ENCODE measurements at regions not wholly inside any gene's neighbourhood (a gene's known extent, or its start where the extent isn't known, plus 50 kb on each side); places are given as distances from the start of the nearest gene placed in this dataset.

DNA sequence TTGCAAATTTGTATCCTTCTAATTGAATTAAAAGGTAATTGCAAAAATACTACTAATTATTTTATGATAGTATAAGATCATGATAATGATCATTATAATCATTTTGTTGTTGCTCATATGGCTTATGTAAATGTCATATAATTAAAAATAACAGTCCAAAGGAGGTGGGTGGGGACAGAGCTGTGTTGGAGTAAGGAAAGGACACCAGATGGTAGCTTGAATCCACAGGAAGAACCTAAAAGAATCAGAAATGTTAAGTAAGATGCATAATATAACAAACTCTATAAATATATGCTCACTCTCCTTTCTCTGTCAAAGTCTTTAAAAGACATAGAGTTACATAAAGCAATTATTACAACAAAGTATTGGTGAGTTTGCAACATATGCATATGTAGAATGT lies 650.7 kb upstream of the HS6ST1 start:
- Histone ChIP-seq H3K27ac (ENCODE audit: low read depth in 1 of 2, low read length in 2 of 2) (no peak overlapping the region), H3K4me1 (ENCODE audit: control insufficient read depth in 4 of 4, insufficient read depth in 4 of 4, low read length in 3 of 4) (peaks cover 0 to 1% (median 0%) of the 10 kb centered on the region in 4 donors), H3K9me3 (ENCODE audit: control insufficient read depth in 4 of 4, low read length in 3 of 4) (no peaks in the 10 kb centered on the region), H3K4me3 (ENCODE audit: low read depth in 1 of 3, low read length in 3 of 3) (no peak overlapping the region), H3K27me3 (ENCODE audit: control insufficient read depth in 4 of 4, insufficient read depth in 4 of 4, low read length in 3 of 4) (no peaks in the 10 kb centered on the region), H3K36me3 (ENCODE audit: control insufficient read depth in 4 of 4, insufficient read depth in 3 of 4, low read depth in 1 of 4, low read length in 3 of 4) (no peaks in the 10 kb centered on the region), H3K9ac (ENCODE audit: low read depth in 1 of 2, low read length in 2 of 2) (no peak overlapping the region)
- TF ChIP-seq, protein P1, sequence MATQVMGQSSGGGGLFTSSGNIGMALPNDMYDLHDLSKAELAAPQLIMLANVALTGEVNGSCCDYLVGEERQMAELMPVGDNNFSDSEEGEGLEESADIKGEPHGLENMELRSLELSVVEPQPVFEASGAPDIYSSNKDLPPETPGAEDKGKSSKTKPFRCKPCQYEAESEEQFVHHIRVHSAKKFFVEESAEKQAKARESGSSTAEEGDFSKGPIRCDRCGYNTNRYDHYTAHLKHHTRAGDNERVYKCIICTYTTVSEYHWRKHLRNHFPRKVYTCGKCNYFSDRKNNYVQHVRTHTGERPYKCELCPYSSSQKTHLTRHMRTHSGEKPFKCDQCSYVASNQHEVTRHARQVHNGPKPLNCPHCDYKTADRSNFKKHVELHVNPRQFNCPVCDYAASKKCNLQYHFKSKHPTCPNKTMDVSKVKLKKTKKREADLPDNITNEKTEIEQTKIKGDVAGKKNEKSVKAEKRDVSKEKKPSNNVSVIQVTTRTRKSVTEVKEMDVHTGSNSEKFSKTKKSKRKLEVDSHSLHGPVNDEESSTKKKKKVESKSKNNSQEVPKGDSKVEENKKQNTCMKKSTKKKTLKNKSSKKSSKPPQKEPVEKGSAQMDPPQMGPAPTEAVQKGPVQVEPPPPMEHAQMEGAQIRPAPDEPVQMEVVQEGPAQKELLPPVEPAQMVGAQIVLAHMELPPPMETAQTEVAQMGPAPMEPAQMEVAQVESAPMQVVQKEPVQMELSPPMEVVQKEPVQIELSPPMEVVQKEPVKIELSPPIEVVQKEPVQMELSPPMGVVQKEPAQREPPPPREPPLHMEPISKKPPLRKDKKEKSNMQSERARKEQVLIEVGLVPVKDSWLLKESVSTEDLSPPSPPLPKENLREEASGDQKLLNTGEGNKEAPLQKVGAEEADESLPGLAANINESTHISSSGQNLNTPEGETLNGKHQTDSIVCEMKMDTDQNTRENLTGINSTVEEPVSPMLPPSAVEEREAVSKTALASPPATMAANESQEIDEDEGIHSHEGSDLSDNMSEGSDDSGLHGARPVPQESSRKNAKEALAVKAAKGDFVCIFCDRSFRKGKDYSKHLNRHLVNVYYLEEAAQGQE (IDR thresholded peaks at IDR 0.05) = no peak
- TF ChIP-seq, protein P2, sequence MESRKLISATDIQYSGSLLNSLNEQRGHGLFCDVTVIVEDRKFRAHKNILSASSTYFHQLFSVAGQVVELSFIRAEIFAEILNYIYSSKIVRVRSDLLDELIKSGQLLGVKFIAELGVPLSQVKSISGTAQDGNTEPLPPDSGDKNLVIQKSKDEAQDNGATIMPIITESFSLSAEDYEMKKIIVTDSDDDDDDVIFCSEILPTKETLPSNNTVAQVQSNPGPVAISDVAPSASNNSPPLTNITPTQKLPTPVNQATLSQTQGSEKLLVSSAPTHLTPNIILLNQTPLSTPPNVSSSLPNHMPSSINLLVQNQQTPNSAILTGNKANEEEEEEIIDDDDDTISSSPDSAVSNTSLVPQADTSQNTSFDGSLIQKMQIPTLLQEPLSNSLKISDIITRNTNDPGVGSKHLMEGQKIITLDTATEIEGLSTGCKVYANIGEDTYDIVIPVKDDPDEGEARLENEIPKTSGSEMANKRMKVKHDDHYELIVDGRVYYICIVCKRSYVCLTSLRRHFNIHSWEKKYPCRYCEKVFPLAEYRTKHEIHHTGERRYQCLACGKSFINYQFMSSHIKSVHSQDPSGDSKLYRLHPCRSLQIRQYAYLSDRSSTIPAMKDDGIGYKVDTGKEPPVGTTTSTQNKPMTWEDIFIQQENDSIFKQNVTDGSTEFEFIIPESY (IDR thresholded peaks at IDR 0.05) = no peak
- no peak for TF ChIP-seq RAD21 (IDR thresholded peaks at IDR 0.05)
- no peak for TF ChIP-seq YY1 (IDR thresholded peaks at IDR 0.05)
- TF ChIP-seq, protein P3, sequence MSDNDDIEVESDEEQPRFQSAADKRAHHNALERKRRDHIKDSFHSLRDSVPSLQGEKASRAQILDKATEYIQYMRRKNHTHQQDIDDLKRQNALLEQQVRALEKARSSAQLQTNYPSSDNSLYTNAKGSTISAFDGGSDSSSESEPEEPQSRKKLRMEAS (IDR thresholded peaks at IDR 0.05) = no peak
- no peak for TF ChIP-seq SP1 (IDR thresholded peaks at IDR 0.05)
- no peak for TF ChIP-seq FOXA2 (IDR thresholded peaks at IDR 0.05)
- TF ChIP-seq GABPA (IDR thresholded peaks at IDR 0.05 in 1 of 2, conservative IDR thresholded peaks at IDR 0.05 in 1 of 2) = no peak
- TF ChIP-seq HNF4G (IDR thresholded peaks at IDR 0.05) = no peak
- TF ChIP-seq NR2F2 (IDR thresholded peaks at IDR 0.05) = no peak
- TF ChIP-seq HNF4A (conservative IDR thresholded peaks at IDR 0.05) = no peak
- TF ChIP-seq, protein P4, sequence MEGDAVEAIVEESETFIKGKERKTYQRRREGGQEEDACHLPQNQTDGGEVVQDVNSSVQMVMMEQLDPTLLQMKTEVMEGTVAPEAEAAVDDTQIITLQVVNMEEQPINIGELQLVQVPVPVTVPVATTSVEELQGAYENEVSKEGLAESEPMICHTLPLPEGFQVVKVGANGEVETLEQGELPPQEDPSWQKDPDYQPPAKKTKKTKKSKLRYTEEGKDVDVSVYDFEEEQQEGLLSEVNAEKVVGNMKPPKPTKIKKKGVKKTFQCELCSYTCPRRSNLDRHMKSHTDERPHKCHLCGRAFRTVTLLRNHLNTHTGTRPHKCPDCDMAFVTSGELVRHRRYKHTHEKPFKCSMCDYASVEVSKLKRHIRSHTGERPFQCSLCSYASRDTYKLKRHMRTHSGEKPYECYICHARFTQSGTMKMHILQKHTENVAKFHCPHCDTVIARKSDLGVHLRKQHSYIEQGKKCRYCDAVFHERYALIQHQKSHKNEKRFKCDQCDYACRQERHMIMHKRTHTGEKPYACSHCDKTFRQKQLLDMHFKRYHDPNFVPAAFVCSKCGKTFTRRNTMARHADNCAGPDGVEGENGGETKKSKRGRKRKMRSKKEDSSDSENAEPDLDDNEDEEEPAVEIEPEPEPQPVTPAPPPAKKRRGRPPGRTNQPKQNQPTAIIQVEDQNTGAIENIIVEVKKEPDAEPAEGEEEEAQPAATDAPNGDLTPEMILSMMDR (IDR thresholded peaks at IDR 0.05; ENCODE audit: low read depth, low read length, missing input control) = no peak
- TF ChIP-seq, protein P5, sequence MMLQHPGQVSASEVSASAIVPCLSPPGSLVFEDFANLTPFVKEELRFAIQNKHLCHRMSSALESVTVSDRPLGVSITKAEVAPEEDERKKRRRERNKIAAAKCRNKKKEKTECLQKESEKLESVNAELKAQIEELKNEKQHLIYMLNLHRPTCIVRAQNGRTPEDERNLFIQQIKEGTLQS (IDR thresholded peaks at IDR 0.05) = no peak
- DNase-seq (ENCODE audit: low spot score) = no peak

DNA sequence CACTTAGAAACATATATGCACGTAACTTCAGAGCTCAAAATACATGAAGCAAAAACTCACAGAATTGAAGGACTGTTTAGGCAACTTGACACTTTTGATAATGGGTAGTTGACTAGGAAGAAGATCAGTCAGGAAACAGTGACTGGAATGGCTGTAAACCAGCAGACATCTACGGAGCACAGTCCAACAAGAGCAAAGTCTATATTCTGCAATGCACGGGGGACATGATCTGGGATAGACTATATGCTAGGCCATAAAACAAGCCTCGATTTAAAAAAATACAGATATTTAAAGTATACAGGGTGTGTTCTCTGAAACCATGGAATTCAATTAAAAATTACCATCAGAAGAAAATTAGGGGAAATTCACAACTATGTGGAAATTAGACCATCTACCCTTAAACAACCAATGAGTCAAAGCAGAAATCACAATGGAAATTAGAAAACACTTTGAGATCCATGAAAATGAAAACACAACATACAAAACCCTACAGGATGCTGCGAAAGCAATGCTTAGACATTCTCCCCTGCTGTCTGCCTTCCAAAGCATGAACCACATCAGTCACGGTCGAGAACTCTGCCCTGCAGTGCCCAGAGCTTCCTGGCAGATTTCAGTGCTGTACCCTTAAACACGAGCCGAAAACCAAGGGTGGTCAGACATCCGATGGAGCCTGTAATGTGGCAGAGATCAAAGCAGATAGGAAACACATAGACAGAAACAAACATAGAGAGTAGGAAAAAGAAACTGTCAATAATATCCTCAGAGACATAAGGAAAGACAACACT lies 651.9 kb upstream of the HS6ST1 start:
- Histone ChIP-seq H3K9ac (ENCODE audit: low read depth in 1 of 2, low read length in 2 of 2) (no peak overlapping the region), H3K27ac (ENCODE audit: low read depth in 1 of 2, low read length in 2 of 2) (no peak overlapping the region), H3K27me3 (ENCODE audit: control insufficient read depth in 4 of 4, insufficient read depth in 4 of 4, low read length in 3 of 4) (no peaks in the 10 kb centered on the region), H3K9me3 (ENCODE audit: control insufficient read depth in 4 of 4, low read length in 3 of 4) (no peaks in the 10 kb centered on the region), H3K4me3 (ENCODE audit: low read depth in 1 of 3, low read length in 3 of 3) (no peak overlapping the region), H3K4me1 (ENCODE audit: control insufficient read depth in 4 of 4, insufficient read depth in 4 of 4, low read length in 3 of 4) (peaks cover 0 to 1% (median 0%) of the 10 kb centered on the region in 4 donors), H3K36me3 (ENCODE audit: control insufficient read depth in 4 of 4, insufficient read depth in 3 of 4, low read depth in 1 of 4, low read length in 3 of 4) (no peaks in the 10 kb centered on the region)
- DNase-seq (ENCODE audit: low spot score) = no peak
- TF ChIP-seq HNF4G (IDR thresholded peaks at IDR 0.05) = no peak
- TF ChIP-seq FOXA1 (IDR thresholded peaks at IDR 0.05) = no peak
- TF ChIP-seq SP1 (IDR thresholded peaks at IDR 0.05) = no peak
- no peak for TF ChIP-seq FOXA2 (IDR thresholded peaks at IDR 0.05)
- no peak for TF ChIP-seq NR2F2 (IDR thresholded peaks at IDR 0.05)
- no peak for TF ChIP-seq JUND (IDR thresholded peaks at IDR 0.05)
- TF ChIP-seq HNF4A (conservative IDR thresholded peaks at IDR 0.05) = no peak
- TF ChIP-seq, protein P5 (IDR thresholded peaks at IDR 0.05) = no peak
- TF ChIP-seq YY1 (IDR thresholded peaks at IDR 0.05) = no peak
- TF ChIP-seq, protein P2 (IDR thresholded peaks at IDR 0.05) = no peak
- TF ChIP-seq EGR1 (IDR thresholded peaks at IDR 0.05; ENCODE audit: low read depth in 2 of 2) = no peak
- WGBS = 56% methylated on average over 10 of the region's 10 CpGs

All from liver (tissue), 8 donors.